Mesenchymal stem cell (in vitro differentiated cells and primary cell): ENCODE measurements at regions not wholly inside any gene's neighbourhood (a gene's known extent, or its start where the extent isn't known, plus 50 kb on each side); places are given as distances from the start of the nearest gene placed in this dataset.

ENCODE experiments used
- DNase-seq: peaks from one replicate; pipeline ENCODE4 v3.0.0-alpha.2; 2013
- H2AFZ ChIP-seq: one replicate; pipeline ENCODE4 v1.6.1; 2013; ENCODE audit warnings: low read depth, mild to moderate bottlenecking, control low read depth, inconsistent platforms, low read length, moderate library complexity
- H2AK5ac ChIP-seq: 2 replicates; pipeline ENCODE4 v1.6.1; 2013; ENCODE audit warnings: low read length, moderate library complexity, mild to moderate bottlenecking, inconsistent platforms; ENCODE audit not compliant: severe bottlenecking
- H2BK120ac ChIP-seq: one replicate; pipeline ENCODE4 v1.6.1; 2013; ENCODE audit warnings: low read depth, mild to moderate bottlenecking, inconsistent platforms, low read length, moderate library complexity
- H2BK12ac ChIP-seq, 2 experiments: one replicate each; pipeline ENCODE4 v1.6.1; 2013; ENCODE audit warnings: inconsistent platforms in 2 of 2, low read length in 2 of 2, mild to moderate bottlenecking in 2 of 2, moderate library complexity in 2 of 2, control low read depth in 1 of 2
- H2BK15ac ChIP-seq: one replicate; pipeline ENCODE4 v1.6.1; 2013; ENCODE audit warnings: mild to moderate bottlenecking, low read depth, inconsistent platforms; ENCODE audit not compliant: poor library complexity, severe bottlenecking
- H2BK5ac ChIP-seq: 2 replicates; pipeline ENCODE4 v1.6.1; 2013; ENCODE audit warnings: low read depth, mild to moderate bottlenecking, low read length, control low read depth, inconsistent platforms; ENCODE audit not compliant: poor library complexity, severe bottlenecking
- H3K14ac ChIP-seq, 2 experiments: one replicate each; pipeline ENCODE4 v1.6.1; 2013; ENCODE audit warnings: inconsistent platforms in 2 of 2, low read length in 2 of 2, control low read depth in 1 of 2, mild to moderate bottlenecking in 1 of 2, moderate library complexity in 1 of 2
- H3K18ac ChIP-seq, 2 experiments: one replicate each; pipeline ENCODE4 v1.6.1; 2013; ENCODE audit warnings: inconsistent platforms in 2 of 2, low read length in 2 of 2, control low read depth in 1 of 2, low read depth in 1 of 2, mild to moderate bottlenecking in 1 of 2
- H3K23ac ChIP-seq, 2 experiments: one replicate each; pipeline ENCODE4 v1.6.1; 2013; ENCODE audit warnings: inconsistent platforms in 2 of 2, low read length in 2 of 2, mild to moderate bottlenecking in 2 of 2, moderate library complexity in 2 of 2, control low read depth in 1 of 2
- H3K27ac ChIP-seq: 2 replicates; pipeline ENCODE4 v1.5.1; 2013; ENCODE audit warnings: mild to moderate bottlenecking, moderate library complexity, low read length, control low read depth, inconsistent platforms; ENCODE audit not compliant: poor library complexity, severe bottlenecking
- H3K27me3 ChIP-seq, 2 experiments: 2 replicates each; pipeline versions ENCODE4 v1.6.1 to v1.7.0; 2013; ENCODE audit warnings: low read length in 2 of 2, mild to moderate bottlenecking in 2 of 2, moderate library complexity in 2 of 2, control low read depth in 1 of 2, inconsistent platforms in 1 of 2; ENCODE audit not compliant: control insufficient read depth in 1 of 2, insufficient read depth in 1 of 2
- H3K36me3 ChIP-seq, 2 experiments: 2 replicates each; pipeline versions ENCODE4 v1.6.1 to v1.7.0; 2013; ENCODE audit warnings: low read length in 2 of 2, control low read depth in 1 of 2, inconsistent platforms in 1 of 2, low read depth in 1 of 2, mild to moderate bottlenecking in 1 of 2; ENCODE audit not compliant: insufficient read depth in 2 of 2, control insufficient read depth in 1 of 2
- H3K4ac ChIP-seq, 2 experiments: one replicate each; pipeline ENCODE4 v1.6.1; 2013; ENCODE audit warnings: inconsistent platforms in 2 of 2, low read length in 2 of 2, mild to moderate bottlenecking in 2 of 2, moderate library complexity in 2 of 2, control low read depth in 1 of 2, low read depth in 1 of 2
- H3K4me1 ChIP-seq: 2 replicates; pipeline ENCODE4 v1.6.1; 2013; ENCODE audit warnings: low read depth, low read length, control low read depth; ENCODE audit not compliant: control insufficient read depth, insufficient read depth
- H3K4me2 ChIP-seq: 2 replicates; pipeline ENCODE4 v1.6.1; 2013; ENCODE audit warnings: low read length, mild to moderate bottlenecking, inconsistent platforms; ENCODE audit not compliant: poor library complexity, severe bottlenecking
- H3K4me3 ChIP-seq, 2 experiments: 2 replicates each; pipeline versions ENCODE4 v1.5.1 to v1.7.0; 2013; ENCODE audit warnings: low read length in 2 of 2, mild to moderate bottlenecking in 2 of 2, control low read depth in 1 of 2, low read depth in 1 of 2; ENCODE audit not compliant: insufficient read depth in 1 of 2
- H3K79me1 ChIP-seq: replicated peaks from 2 replicates; pipeline ENCODE4 v1.6.1; 2013; ENCODE audit warnings: mild to moderate bottlenecking, control low read depth, low read length, inconsistent platforms; ENCODE audit not compliant: poor library complexity, severe bottlenecking
- H3K9ac ChIP-seq: 2 replicates; pipeline ENCODE4 v1.7.0; 2013; ENCODE audit warnings: mild to moderate bottlenecking, low read length, moderate library complexity
- H3K9me3 ChIP-seq: 2 replicates; pipeline ENCODE4 v1.7.0; 2013; ENCODE audit warnings: mild to moderate bottlenecking, low read length; ENCODE audit not compliant: control insufficient read depth
- H4K8ac ChIP-seq: one replicate; pipeline ENCODE4 v1.6.1; 2013; ENCODE audit warnings: inconsistent platforms, mild to moderate bottlenecking, low read length, moderate library complexity
- H4K91ac ChIP-seq: one replicate; pipeline ENCODE4 v1.6.1; 2013; ENCODE audit warnings: mild to moderate bottlenecking, low read length, inconsistent platforms
- WGBS: methylation state at CpG from one replicate; pipeline ENCODE4 v1.1.7; 2013; ENCODE audit warnings: mixed read lengths; 5-methylcytosine and 5-hydroxymethylcytosine counted together

DNA sequence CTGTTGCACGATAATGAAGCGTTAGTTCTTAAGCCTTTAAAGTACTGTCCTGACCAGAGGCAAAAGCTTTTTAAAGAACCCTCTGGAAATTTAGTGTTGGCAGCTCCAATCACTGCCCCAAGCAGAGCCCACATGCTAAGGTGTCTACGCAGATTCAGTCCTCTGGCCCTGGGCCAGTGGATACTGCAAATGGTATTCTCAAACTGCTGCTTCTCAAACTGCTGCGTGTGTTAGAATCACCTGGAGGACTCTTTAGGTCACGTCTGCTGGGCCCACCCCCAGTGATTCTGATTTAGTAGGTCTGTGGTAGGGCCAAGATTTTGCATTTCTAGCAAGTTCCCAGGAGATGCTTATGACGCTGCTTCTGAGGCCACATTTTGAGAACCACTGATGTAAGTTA, 96.0 kb upstream of the CCDC28A start:
- peaks cover 29% of the 10 kb centered on the region for H3K79me1 ChIP-seq
- DNase-seq: no peak
- H3K4me1 ChIP-seq: peaks cover 2% of the 10 kb centered on the region
- H3K4me2 ChIP-seq: no peak overlapping the region
- H3K4me3 ChIP-seq: no peak overlapping the region
- H3K14ac ChIP-seq: no peak overlapping the region
- H2AK5ac ChIP-seq: no peak overlapping the region
- no peak overlapping the region for H2AFZ ChIP-seq
- H3K23ac ChIP-seq: no peak overlapping the region
- H2BK12ac ChIP-seq: no peak overlapping the region
- no peaks in the 10 kb centered on the region for H3K9me3 ChIP-seq
- no peak overlapping the region for H4K8ac ChIP-seq
- no peak overlapping the region for H3K4ac ChIP-seq
- H3K27me3 ChIP-seq: no peaks in the 10 kb centered on the region
- no peak overlapping the region for H2BK120ac ChIP-seq
- peak overlapping the region; percentile 7 for H4K91ac ChIP-seq
- 89% methylated on average over 6 of the region's 6 CpGs for WGBS
- H2BK15ac ChIP-seq: no peak overlapping the region
- no peak overlapping the region for H3K9ac ChIP-seq
- no peak overlapping the region for H3K18ac ChIP-seq
- H2BK5ac ChIP-seq: no peak overlapping the region
- H3K27ac ChIP-seq: no peak overlapping the region
- H3K36me3 ChIP-seq: no peaks in the 10 kb centered on the region

DNA sequence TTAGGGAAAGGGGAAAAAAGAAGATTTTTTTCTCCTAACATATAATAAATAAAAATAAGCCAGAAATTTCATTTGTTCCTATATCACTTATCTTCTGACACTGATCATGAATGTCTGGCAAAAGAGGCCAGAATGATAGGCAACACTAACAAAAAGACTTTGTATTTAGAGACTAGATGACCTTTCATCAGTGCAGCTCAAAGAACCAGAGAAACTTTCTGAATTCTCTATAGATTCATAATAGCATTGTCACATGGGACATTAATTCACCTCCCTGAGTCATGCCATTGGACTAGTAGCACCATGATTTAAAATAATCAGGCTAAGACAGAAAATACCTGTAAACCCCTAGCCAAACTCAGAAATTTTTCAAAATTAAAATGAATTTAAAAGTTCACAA, 95.4 kb upstream of the CCDC28A start:
- Histone ChIP-seq H3K36me3 (no peaks in the 10 kb centered on the region), H3K4ac (no peak overlapping the region), H4K8ac (no peak overlapping the region), H2BK12ac (no peak overlapping the region), H3K4me2 (no peak overlapping the region), H3K27me3 (no peaks in the 10 kb centered on the region), H3K27ac (no peak overlapping the region), H3K9me3 (no peaks in the 10 kb centered on the region), H3K4me3 (no peak overlapping the region), H2BK15ac (no peak overlapping the region), H3K14ac (no peak overlapping the region), H3K23ac (no peak overlapping the region), H2AFZ (no peak overlapping the region), H3K79me1 (peaks cover 27% of the 10 kb centered on the region), H4K91ac (no peak overlapping the region), H2BK120ac (no peak overlapping the region), H2AK5ac (no peak overlapping the region), H3K9ac (no peak overlapping the region), H2BK5ac (no peak overlapping the region), H3K18ac (no peak overlapping the region), H3K4me1 (peaks cover 7% of the 10 kb centered on the region)
- DNase-seq: no peak

DNA sequence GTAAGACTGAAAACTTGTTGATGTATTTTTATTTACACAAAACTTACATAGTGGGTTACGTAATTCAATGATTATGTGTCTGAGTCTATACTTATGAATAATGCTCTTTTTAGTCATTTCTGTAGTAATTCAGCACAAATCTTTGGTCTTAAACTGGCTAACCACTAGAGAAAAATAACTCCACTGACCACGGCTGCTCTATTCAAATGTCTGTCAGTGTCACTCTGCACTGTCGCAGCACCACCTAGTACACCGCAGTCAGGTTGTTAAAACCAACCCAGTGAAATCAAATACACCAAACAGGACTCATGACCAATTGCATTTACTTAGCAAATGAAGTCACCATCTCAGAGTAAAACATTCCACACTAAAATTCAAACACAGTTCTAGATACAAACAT, 93.5 kb upstream of the CCDC28A start:
- no peak overlapping the region for H2BK12ac ChIP-seq
- peaks cover 8% of the 10 kb centered on the region for H3K4me1 ChIP-seq
- H3K79me1 ChIP-seq: peaks cover 24% of the 10 kb centered on the region
- H4K8ac ChIP-seq: no peak overlapping the region
- no peak overlapping the region for H2BK15ac ChIP-seq
- no peak overlapping the region for H3K23ac ChIP-seq
- peak overlapping the region in 1 of 2 experiments; percentile 34 for H3K18ac ChIP-seq
- DNase-seq: no peak
- no peak overlapping the region for H3K27ac ChIP-seq
- H3K4ac ChIP-seq: no peak overlapping the region
- no peak overlapping the region for H2AFZ ChIP-seq
- no peak overlapping the region for H2BK5ac ChIP-seq
- H2BK120ac ChIP-seq: no peak overlapping the region
- no peaks in the 10 kb centered on the region for H3K36me3 ChIP-seq
- no peak overlapping the region for H3K4me2 ChIP-seq
- H2AK5ac ChIP-seq: no peak overlapping the region
- no peak overlapping the region for H3K9ac ChIP-seq
- H3K9me3 ChIP-seq: no peaks in the 10 kb centered on the region
- H3K27me3 ChIP-seq: no peaks in the 10 kb centered on the region
- H3K14ac ChIP-seq: no peak overlapping the region
- no peak overlapping the region for H4K91ac ChIP-seq
- H3K4me3 ChIP-seq: no peak overlapping the region
- WGBS: 94% methylated on average over 3 of the region's 4 CpGs

DNA sequence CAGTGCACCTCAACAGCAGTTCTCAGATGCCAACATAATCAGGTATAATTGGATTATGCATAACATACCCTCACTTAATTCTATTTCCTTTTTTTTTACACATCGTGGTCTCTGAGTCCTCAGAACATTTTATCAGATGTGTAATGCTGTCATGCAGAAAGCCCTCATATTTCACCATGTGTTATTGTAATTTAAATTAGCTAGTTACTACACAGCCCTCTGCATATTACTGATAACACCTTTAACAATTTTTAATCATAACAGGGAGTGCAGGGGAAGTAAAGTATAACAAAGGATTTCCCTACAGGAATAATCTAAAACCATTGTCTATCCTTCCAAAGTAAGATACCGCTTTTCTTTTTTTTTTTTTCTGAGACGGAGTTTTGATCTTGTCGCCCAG, 91.9 kb upstream of the CCDC28A start:
- Histone ChIP-seq H3K4me1 (peaks cover 8% of the 10 kb centered on the region), H3K9ac (no peak overlapping the region)

More for the DNA sequence above, 91.9 kb upstream of the CCDC28A start:
- no peak overlapping the region for H2AFZ ChIP-seq
- H2BK12ac ChIP-seq: no peak overlapping the region
- no peak overlapping the region for H3K18ac ChIP-seq
- no peak overlapping the region for H3K14ac ChIP-seq
- no peak overlapping the region for H2BK5ac ChIP-seq
- no peak overlapping the region for H2AK5ac ChIP-seq
- H4K91ac ChIP-seq: no peak overlapping the region
- DNase-seq: no peak
- no peak overlapping the region for H3K27ac ChIP-seq
- WGBS: 100% methylated on average over 4 of the region's 4 CpGs
- H4K8ac ChIP-seq: no peak overlapping the region
- H3K23ac ChIP-seq: no peak overlapping the region
- no peak overlapping the region for H2BK15ac ChIP-seq
- H2BK120ac ChIP-seq: no peak overlapping the region
- H3K79me1 ChIP-seq: peaks cover 20% of the 10 kb centered on the region
- no peaks in the 10 kb centered on the region for H3K27me3 ChIP-seq
- no peak overlapping the region for H3K4me3 ChIP-seq
- H3K4me2 ChIP-seq: no peak overlapping the region
- no peaks in the 10 kb centered on the region for H3K36me3 ChIP-seq
- no peak overlapping the region for H3K4ac ChIP-seq
- H3K9me3 ChIP-seq: no peaks in the 10 kb centered on the region
